SK-N-DZ (cell line): ENCODE measurements at regions not wholly inside any gene's neighbourhood (a gene's known extent, or its start where the extent isn't known, plus 50 kb on each side); places are given as distances from the start of the nearest gene placed in this dataset.
"Not testable (repeated sequence)": the region's sequence is repeated elsewhere in the genome, so short reads cannot be mapped to it uniquely, and the experiment has no call there.

ENCODE experiments used
- DNase-seq: peaks from one replicate; pipeline ENCODE4 v3.0.0-alpha.2; 2015; ENCODE audit warnings: low spot score

DNA sequence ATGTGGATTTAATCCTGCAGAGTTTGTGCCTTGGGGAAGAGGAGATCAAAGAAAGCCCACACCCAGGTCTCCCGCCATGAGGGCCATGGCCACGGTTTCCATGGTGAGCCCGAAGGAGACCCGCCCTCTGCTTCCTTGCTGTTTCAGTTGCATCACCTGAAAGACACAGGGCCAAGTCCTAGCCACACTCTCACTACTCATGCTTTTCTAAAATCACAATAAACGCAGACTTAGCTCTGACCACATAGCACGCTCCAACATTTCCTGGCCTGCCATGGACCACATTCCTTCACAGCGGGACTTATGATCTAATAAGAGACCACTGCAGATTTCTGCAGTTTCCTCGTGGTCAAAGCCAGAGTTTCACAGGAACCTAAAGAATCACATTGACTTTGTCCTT is 426.0 kb upstream of the NR3C2 start:
- DNase-seq = no peak

DNA sequence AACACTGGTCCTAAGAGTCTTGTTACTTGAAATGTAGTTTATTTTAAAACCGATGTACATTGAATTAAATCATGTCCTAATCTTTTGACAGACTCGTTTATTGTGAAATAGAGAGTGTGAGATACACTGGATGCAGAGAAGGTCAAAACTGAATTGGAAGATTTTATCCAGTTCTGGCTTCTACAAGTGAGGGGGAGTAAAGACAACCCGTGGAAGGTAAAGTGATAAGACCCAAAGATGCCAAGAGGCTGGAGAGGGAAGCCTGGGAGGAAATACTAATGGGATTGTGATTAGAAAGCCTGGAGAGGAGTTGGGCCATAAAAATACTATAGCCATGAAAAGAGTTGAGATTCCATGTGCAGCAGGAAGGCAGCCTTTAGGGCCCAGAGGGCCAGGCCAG is 424.5 kb upstream of the NR3C2 start:
- DNase-seq = no peak

DNA sequence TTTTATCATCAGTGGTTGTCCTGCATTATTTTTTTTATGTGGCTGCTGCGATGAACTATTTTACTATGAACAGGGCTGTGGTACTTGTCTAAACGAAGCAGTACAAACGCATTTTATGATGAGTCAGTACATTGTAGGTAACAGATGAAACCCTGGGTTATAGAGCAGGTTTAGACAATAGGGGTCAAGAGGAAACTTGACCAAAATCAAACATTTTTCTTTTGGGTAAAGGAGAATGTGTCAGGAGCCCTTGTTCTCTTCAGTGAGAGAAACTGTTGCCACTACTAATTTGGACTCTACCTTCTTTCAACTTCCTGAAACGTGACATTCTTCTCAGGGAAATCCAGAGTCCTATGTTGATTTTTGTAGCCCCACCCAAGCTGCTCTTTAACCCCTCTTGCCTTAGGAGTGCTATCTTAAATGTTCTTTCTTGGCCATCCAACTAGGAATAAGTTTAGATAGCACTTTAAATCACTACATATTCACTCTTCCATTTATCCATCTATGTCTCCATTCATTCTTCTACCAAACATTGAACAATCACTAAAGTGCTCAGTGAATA is 415.8 kb upstream of the NR3C2 start:
- DNase-seq = no peak

DNA sequence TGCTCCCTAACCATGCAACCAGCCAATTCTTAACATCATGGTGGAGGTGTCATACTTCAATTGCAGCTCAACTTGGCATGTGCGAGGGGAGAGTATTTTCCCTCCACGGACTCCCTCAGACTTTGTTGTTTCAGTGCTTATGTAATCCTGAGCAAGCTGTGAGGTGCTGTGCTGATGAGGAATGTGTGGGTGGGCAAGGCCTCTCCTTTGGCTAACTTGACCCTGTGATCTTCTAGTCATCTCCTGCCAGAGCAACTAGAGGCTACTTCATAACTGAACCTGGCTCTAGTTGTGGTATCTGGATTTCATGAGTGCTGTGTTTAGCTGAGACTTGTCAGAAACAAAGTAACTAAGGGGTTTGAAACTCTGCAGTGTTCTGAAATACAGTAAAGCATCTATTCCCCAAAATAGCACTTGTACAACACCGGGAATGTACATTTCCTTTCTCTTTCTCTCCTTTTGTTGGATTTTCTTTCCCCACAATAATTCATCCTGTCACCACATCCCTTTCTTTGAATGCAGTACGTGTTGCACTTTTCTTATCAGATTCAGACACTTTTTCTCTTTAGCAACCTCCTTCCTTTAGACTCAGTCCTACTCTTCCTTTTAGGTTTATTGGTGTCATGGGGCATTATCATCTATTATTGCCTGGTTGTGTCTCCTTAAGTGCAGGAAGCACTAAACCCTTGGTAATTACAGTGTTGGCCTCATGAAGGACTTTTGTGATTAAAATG is 415.2 kb upstream of the NR3C2 start:
- DNase-seq = no peak

DNA sequence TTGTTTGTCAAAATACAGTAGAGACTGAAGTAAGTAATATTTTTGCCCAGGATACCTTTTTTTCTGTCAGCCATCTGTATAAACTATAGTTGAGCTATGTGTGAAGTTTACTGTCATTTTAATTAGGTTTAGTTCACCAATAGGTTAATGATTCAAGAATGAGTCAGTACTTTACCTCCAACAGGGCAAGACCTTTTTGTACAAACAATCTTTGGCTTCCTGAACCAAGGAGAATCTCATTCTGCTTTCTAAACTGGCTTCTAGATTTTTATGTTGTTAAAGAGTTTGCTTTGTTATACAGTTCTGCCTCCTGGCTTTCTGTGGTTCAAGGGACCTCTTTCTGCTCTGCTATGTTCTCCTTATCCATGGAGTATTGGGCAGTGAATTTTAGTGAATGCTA is 412.0 kb upstream of the NR3C2 start:
- no peak for DNase-seq

DNA sequence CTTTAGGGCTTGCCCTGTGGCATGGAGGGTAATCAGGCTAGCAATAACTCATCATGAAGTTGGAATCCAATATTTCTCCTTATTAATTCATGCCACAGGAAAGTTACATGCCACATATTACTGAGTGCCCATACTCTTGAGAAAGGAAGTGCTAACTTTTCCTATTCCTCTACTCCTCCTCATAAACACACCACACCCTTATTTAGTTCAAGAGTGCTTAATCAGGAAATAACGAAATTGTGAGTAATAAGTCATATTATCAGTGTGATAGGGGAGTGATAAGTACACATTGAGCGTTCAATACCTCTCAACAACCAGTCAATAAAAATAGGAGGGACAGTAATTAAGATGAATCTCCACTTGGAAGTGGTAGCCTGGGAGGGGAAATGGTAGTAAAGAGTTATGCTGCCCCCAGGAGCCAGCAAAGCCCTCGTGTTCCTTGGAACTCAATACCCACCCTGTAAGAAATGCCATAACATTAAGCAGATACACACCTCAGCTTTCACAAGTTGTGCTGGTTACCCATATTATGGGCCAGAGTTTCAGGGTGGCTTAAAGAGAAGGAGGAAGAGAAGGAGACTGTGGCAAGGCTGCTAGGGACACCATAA is 410.0 kb upstream of the NR3C2 start:
- no peak for DNase-seq

DNA sequence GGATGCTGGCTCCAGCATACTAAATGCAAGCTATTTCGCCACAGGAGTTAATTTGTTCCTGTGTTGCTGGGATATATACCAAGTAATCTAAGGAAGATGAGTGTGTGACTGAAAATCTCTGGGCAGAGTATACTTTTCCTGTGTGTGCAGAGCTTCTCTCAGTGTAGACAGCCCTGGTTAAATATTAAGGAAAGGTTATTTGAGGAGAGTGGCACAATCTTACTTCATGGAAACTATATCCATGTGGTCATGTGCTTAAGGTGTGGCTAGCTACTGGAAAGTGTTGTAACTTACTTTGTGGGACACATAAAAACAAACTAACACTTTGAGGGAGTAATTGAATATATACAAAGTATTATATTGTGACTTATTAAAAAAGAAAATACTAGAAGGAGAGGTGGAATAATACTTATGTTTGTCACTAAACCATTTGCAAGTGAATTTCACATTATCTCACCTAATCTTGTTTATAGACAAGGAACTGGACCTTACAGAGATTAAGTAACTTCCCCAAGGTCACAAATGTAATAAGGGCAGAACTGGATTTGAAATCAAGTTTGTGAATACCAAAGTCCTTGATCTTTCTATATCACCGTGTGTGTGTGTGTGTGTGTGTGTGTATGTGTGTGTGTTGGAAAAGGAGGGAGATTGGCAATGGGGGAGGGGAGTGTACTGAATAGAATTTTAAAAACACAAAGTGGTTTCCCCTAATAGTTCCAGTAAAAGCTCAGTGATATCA is 408.2 kb upstream of the NR3C2 start:
- no peak for DNase-seq

DNA sequence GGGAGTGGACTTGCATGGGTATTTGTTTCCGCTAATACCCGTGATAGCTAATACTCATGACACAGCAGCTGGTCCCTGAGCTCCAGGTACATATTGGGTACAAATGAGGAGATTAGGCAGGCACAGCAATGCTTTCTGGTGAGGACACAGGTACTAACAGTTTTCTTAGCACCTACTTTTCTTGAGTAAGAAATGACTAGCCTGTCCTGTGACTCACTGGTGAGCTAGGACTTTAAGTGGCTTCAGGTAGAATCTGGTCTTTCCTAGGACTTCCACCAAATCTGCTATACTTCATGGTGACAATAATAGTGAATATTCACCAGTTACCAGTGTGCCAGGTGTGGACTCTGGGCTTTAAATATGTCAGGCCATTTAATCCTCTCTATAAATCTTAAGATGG is 407.4 kb upstream of the NR3C2 start:
- DNase-seq = no peak

DNA sequence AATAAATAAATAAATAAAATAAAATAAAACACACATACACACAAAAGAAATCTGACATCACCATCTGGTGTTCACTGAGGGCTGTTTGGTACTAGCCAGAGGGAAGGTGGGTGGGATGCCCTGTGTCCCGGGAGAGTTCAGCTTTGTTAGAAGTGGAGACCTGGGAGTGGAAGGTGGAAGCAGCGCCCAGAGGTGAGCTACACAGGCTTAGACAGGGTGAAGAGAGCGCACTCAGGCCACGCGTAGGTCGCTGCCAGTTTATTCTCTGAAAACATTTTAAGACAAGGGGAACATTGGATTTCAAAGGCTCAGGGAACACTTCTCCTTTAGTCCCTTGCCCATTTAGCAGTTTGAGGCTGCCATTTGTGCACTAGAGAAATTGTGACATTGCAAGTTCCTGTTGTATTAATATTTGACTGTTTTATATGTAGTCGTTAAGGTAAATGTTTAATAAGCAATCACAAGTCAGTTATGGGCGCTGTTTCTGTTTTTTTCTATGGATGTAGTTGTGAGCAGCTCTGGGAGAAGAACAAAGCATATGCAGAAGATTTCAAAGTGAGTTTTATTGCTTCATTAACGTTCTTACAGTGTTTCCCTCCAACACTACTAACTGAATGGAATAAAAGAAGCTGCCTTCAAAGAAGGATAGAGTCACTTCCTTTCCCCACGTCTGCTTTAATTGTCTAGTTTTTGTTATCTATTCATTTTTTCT is 405.5 kb upstream of the NR3C2 start:
- no peak for DNase-seq

DNA sequence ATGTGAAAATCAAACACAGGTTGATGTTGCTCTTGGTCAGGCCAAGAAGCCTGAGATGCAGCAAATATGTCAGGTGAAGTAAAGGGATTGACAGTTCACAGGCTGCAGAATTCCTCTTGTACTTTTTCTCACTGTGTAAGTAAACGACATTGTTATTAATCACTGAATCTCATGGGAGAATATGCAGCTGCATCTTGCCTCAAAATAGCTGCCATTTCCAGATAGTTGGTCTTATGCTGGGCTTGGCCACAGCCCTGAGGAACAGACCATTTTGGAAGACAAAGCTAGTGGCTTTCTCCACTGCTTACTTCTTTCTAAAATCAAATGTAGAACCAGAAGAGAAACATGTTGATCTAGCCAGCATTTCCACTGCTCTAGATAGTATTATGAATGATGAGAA is 403.4 kb upstream of the NR3C2 start:
- no peak for DNase-seq

DNA sequence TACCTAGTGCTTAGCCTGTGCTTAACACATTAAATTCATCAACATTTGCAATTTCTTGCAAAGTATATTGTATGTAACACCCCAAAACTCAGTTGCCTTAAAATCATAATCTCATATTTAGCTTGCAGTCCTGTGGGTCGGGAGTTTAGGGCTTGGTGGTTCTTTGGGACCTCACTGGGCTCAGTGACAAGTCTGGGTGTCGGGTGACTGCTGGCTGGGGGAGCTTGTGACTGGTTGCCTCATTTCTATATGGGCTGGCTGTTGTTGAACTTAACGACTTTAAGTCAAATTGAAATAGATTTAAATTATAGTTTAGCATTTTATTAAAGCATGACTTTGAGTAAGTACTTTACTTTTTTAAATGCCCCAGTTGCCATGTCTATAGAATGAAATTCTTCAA is 401.4 kb upstream of the NR3C2 start:
- no peak for DNase-seq

DNA sequence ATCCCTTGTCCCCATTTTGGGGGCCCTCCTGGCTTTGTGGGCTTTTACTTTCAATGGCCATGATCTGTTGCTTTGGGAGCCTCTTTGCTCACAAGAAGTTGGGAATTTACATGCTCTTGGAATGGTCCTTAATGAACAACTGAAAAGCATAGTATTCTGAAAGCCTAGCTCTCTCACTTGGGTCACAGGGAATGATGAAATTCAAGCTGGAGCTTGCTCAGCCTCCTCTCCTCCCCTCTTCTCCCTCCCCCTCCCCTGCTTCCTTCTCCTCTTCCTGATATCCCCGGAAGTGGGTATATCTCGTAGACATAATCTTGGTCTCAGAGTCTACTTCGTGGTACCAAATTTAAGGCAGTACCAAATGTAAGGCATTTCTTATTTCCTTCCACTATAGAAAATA is 400.6 kb upstream of the NR3C2 start:
- DNase-seq = no peak

DNA sequence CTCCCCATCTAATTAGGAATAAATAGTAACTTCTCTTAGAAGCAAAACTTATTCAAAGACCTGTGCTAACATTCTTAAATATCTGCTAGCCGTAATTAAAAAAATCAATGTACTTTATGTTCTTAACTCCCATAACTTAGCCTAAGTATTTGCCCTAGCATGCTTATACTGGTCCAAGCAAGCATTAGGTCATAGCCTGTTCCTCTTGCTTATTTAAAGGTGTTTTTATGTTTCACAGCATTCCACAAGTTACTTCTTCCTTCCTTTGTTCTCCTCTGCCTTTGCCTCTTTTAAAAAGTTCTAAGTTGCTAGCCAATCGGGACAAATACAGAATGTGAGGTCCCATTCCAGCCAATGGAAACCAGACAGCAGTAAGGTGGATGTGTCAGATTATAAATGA is 395.4 kb upstream of the NR3C2 start:
- DNase-seq = not testable (repeated sequence)

DNA sequence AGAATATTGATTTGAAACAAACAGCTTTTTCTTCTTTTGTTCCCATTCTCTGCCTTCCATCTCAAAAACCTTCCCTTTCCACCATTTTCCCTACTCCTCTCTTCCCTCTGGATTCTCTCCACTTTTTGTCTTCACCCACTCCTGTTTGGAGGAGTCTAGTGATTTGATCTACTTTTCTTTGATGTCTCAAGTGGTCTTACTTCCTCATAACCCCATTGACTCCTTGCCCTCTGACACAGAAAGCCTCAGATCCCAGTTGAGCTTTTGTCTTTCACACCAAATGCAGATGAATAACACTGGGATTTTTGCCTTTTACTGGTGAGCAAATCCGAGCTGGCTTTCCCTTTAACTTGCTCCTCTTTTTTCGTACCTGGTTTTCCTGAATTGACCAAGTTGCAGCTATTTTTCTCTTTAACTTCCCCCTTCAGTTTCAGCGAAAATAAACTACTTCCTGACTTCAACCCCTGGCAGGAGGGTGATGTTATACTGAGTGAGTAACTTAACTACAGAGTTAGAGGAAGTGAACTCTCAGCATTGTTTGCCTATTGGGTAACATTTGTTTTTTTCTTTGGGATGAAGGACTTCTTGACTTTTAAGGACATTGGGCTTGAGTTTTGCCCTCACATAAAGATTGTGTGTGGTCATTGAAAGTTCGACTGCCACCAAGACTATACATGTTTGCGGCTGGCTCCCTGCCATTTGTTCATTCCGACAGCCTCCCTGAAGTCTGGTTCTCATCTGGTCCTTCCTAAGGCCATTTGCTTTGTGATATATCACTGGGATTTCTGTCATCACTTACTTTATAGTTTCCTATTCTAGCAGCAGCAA is 392.8 kb upstream of the NR3C2 start:
- DNase-seq = no peak

DNA sequence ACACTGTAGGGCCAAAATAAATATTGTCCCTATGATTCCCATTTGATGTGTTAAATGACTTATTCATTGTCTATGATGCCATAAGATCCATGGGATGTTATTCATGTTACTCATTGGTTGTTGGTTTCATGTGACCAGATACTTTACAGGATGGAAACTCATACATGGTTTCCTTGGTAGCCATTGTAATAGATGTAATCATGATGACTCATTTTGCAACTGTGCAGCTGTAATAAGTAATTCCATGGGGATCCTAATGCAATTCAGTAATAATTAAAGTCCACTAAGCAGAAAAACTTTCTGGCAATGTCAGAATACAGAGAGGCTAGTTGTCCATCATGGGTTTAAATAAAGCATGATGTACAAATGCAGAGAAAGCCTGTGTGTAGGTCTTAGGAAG is 389.7 kb upstream of the NR3C2 start:
- DNase-seq = no peak

DNA sequence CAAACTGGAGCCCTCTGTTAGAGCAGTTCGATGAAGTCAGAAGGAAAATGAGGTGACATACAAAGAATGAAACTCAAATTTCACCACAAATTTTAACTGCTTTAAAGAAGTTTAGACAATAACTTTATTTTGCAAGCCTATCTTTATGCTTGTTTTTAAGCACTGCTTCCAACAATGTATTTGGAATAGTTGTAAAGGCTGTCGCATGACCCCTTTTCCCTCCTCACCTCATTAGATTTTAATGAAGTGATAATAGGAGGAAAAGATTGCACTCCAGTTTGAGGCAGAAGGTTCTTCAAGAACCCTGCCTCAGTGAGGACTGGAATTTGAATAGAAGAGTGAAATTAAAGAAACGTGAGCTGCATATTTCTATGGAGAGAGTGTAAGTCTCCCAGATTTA is 386.1 kb upstream of the NR3C2 start:
- no peak for DNase-seq

DNA sequence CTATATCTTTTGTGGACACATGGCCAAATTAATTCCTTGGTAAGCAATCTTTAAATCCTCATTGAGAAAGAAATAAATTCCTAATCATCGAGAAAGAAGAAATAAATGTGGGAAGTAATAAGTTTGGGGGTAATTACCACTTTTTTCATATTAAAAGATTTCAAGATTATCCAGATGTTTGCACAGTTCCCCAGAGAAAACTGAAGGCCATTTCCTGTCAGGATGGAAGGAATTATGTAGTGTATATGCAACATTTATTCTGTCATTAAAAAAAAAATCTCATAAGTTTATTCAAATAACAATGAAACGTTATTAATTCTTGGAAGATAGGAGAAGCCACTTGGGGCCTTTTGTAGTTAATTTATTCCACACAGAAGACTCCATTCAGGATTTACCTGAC is 385.6 kb upstream of the NR3C2 start:
- no peak for DNase-seq

DNA sequence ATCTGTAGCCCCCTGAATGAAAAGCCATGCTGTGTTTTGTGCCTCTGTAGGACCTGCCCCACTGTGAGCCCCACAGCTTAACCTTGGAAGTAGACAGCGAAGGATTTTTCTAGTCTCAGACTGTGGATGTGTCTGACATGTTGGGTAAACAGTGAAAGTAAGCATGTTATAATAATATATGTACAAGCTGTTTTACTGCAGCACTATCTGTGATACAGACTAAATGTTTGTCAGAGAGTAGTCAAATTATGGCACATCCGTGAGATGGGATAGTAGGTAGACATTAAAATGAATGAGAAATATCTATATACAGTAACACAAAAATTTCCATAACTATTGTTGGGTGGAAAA is 381.2 kb upstream of the NR3C2 start:
- DNase-seq = no peak

DNA sequence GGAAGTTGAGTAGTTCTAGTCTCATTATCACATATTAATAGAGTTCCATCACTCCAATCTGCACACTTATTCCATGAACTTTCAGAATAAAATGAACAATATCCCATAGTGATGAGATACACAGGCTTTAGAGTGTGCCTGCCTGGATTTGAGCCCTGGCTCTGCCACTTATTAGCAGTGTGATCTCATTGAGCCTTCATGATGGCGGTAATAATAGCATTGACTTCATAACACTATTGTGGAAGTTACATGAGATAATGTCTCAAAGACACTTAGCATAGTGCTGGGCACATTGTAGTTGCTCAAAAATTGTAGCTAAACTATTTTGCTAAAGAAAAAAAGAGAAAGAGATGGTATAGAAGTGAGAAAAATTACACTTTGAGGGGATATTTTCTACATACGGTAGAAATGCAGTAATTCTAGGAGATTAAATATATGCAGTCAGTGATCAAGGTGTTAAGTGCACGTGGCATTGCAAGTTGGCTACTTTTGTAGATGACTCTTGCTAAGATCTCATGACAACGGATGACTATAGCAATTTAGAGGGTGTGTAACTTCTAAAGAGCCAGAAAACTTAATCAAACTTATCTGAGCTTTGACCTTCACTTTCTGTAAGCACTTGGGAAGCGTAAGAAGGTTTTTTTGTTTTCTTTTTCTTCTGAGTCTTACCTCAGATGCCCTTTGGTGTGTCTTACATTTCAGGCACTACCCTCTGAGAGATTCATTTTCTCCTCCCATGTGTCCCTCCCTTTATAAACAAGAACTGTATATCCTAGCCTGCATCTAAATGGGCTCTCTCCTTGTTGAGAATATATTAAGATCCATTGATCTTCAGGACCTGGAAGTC is 380.6 kb upstream of the NR3C2 start:
- no peak for DNase-seq

DNA sequence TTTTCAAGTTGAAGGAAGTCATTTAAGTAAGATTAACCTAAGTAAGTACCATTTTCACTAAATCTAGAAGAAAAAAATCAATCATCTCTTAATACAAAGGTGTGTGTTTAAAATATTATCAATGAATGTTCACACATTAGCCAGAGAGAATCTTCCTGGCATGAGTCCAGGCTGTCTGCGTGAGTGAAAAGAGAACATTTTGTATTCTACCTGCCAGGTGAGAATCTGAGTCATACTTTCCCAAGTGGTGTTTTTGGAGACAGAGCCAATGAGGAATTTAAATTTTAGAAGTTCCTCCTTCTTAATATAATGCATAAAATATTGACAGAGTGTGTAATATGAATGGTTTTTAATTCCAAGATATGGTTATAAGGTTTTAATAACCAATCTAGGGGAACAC is 371.8 kb upstream of the NR3C2 start:
- no peak for DNase-seq
